Liver (tissue), 8 donors: ENCODE measurements at regions not wholly inside any gene's neighbourhood (a gene's known extent, or its start where the extent isn't known, plus 50 kb on each side); places are given as distances from the start of the nearest gene placed in this dataset.

Experiments used
- DNase-seq: peaks from one replicate; pipeline ENCODE4 v3.0.0-alpha.2; 2017; ENCODE audit warnings: low spot score
- H3K27ac ChIP-seq, 2 donors: one replicate each; pipeline ENCODE4 v1.7.0; 2013; ENCODE audit warnings: inconsistent platforms in 2 of 2, low read length in 2 of 2, control low read depth in 1 of 2, low read depth in 1 of 2, mild to moderate bottlenecking in 1 of 2
- H3K27me3 ChIP-seq, 4 donors: one replicate each; pipeline versions ENCODE4 v1.6.1 to v1.7.0; 2013; ENCODE audit warnings: low read length in 3 of 4, inconsistent platforms in 1 of 4, mild to moderate bottlenecking in 1 of 4, moderate library complexity in 1 of 4; ENCODE audit not compliant: control insufficient read depth in 4 of 4, insufficient read depth in 4 of 4
- H3K36me3 ChIP-seq, 4 donors: one replicate each; pipeline versions ENCODE4 v1.6.1 to v1.7.0; 2013; ENCODE audit warnings: low read length in 3 of 4, mild to moderate bottlenecking in 3 of 4, low read depth in 1 of 4, moderate library complexity in 1 of 4; ENCODE audit not compliant: control insufficient read depth in 4 of 4, insufficient read depth in 3 of 4
- H3K4me1 ChIP-seq, 4 donors: one replicate each; pipeline versions ENCODE4 v1.6.1 to v1.7.0; 2013; ENCODE audit warnings: low read length in 3 of 4, mild to moderate bottlenecking in 3 of 4, moderate library complexity in 1 of 4; ENCODE audit not compliant: control insufficient read depth in 4 of 4, insufficient read depth in 4 of 4
- H3K4me3 ChIP-seq, 3 donors: one replicate each; pipeline versions ENCODE4 v1.6.1 to v1.7.0; 2013; ENCODE audit warnings: low read length in 3 of 3, control low read depth in 1 of 3, low read depth in 1 of 3, mild to moderate bottlenecking in 1 of 3
- H3K9ac ChIP-seq, 2 donors: one replicate each; pipeline ENCODE4 v1.7.0; 2013; ENCODE audit warnings: low read length in 2 of 2, mild to moderate bottlenecking in 2 of 2, moderate library complexity in 2 of 2, control low read depth in 1 of 2, low read depth in 1 of 2
- H3K9me3 ChIP-seq, 4 donors: one replicate each; pipeline versions ENCODE4 v1.6.1 to v1.7.0; 2013; ENCODE audit warnings: low read length in 3 of 4; ENCODE audit not compliant: control insufficient read depth in 4 of 4
- ATF3 ChIP-seq: IDR thresholded peaks from 2 replicates; pipeline ENCODE4 v1.6.1; 2016; ENCODE audit warnings: antibody characterized with exemption
- CTCF ChIP-seq: fragments of 150-350 bp; IDR thresholded peaks from 2 replicates; pipeline ENCODE4 v1.5.1; 2017; ENCODE audit warnings: improper control_type of control experiment, low read depth, low read length; ENCODE audit not compliant: missing input control
- EGR1 ChIP-seq, 2 donors: IDR thresholded peaks; 2 replicates each; pipeline ENCODE4 v1.6.1; 2016 to 2018; ENCODE audit warnings: antibody characterized with exemption in 2 of 2, low read depth in 2 of 2
- FOXA1 ChIP-seq: IDR thresholded peaks from 2 replicates; pipeline ENCODE4 v1.6.1; 2016; ENCODE audit warnings: antibody characterized with exemption
- HNF4A ChIP-seq, 2 donors: conservative IDR thresholded peaks; 2 replicates each; pipeline ENCODE4 v1.6.1; 2016; ENCODE audit warnings: antibody characterized with exemption in 2 of 2, mild to moderate bottlenecking in 2 of 2
- HNF4G ChIP-seq: IDR thresholded peaks from 2 replicates; pipeline ENCODE4 v1.6.1; 2016; ENCODE audit warnings: antibody characterized with exemption
- JUND ChIP-seq, 2 donors: IDR thresholded peaks; 2 replicates each; pipeline ENCODE4 v1.6.1; 2016; ENCODE audit warnings: antibody characterized with exemption in 2 of 2
- NR2F2 ChIP-seq: IDR thresholded peaks from 2 replicates; pipeline ENCODE4 v1.6.1; 2016; ENCODE audit warnings: antibody characterized with exemption
- RAD21 ChIP-seq, 2 donors: IDR thresholded peaks; 2 replicates each; pipeline ENCODE4 v1.6.1; 2016; ENCODE audit warnings: antibody characterized with exemption in 2 of 2, mild to moderate bottlenecking in 2 of 2
- REST ChIP-seq: IDR thresholded peaks from 2 replicates; pipeline ENCODE4 v1.6.1; 2016; ENCODE audit warnings: antibody characterized with exemption, mild to moderate bottlenecking
- RXRA ChIP-seq, 2 donors: IDR thresholded peaks; 2 replicates each; pipeline ENCODE4 v1.6.1; 2017 to 2018; ENCODE audit warnings: antibody characterized with exemption in 2 of 2, mild to moderate bottlenecking in 1 of 2
- SP1 ChIP-seq: IDR thresholded peaks from 2 replicates; pipeline ENCODE4 v1.6.1; 2018; ENCODE audit warnings: antibody characterized with exemption, mild to moderate bottlenecking
- TAF1 ChIP-seq: conservative IDR thresholded peaks from 2 replicates; pipeline ENCODE4 v1.6.1; 2016; ENCODE audit warnings: antibody characterized with exemption, mild to moderate bottlenecking
- YY1 ChIP-seq: IDR thresholded peaks from 2 replicates; pipeline ENCODE4 v1.6.1; 2016; ENCODE audit warnings: antibody characterized with exemption, mild to moderate bottlenecking
- ZBTB33 ChIP-seq: IDR thresholded peaks from 2 replicates; pipeline ENCODE4 v1.6.1; 2016; ENCODE audit warnings: antibody characterized with exemption
- WGBS: extraction: QIAGEN DNeasy Blood & Tissue Kit; methylation state at CpG from one replicate; pipeline ENCODE4 v1.1.7; 2013; 5-methylcytosine and 5-hydroxymethylcytosine counted together
- donor health status: healthy.
- donor health status: healthy.
- donor health status: healthy.
- donor health status: healthy.
- donor health status: healthy.

- TF ChIP-seq HNF4A (conservative IDR thresholded peaks at IDR 0.05) (no peak), FOXA1 (no peak), TAF1 (no peak), HNF4G (no peak), RXRA (IDR thresholded peaks at IDR 0.05) (no peak), YY1 (no peak), ZBTB33 (no peak), JUND (IDR thresholded peaks at IDR 0.05) (no peak), SP1 (no peak)
- H3K36me3 ChIP-seq: no peaks in the 10 kb centered on the region
- no peak overlapping the region for H3K27ac ChIP-seq
- DNase-seq: no peak
- no peak overlapping the region for H3K4me3 ChIP-seq
- no peak overlapping the region for H3K9ac ChIP-seq
- H3K4me1 ChIP-seq: no peaks in the 10 kb centered on the region
- H3K9me3 ChIP-seq: no peaks in the 10 kb centered on the region
- WGBS: 80% methylated on average over 5 of the region's 5 CpGs
- H3K27me3 ChIP-seq: no peaks in the 10 kb centered on the region
Measured at GRCh38 chr5:8897316-8897715, 648.6 kb downstream of the SEMA5A start.

GRCh38 chr5:8905021-8905420, 640.9 kb downstream of the SEMA5A start:
- Histone ChIP-seq H3K4me1 (no peaks in the 10 kb centered on the region), H3K9me3 (no peaks in the 10 kb centered on the region), H3K9ac (no peak overlapping the region), H3K36me3 (no peaks in the 10 kb centered on the region), H3K27ac (no peak overlapping the region), H3K4me3 (no peak overlapping the region), H3K27me3 (no peaks in the 10 kb centered on the region)
- TF ChIP-seq SP1 (no peak), CTCF (no peak), RAD21 (IDR thresholded peaks at IDR 0.05) (no peak), ZBTB33 (no peak), EGR1 (IDR thresholded peaks at IDR 0.05; ENCODE audit: low read depth in 2 of 2) (no peak), YY1 (no peak), REST (no peak), ATF3 (no peak), HNF4A (conservative IDR thresholded peaks at IDR 0.05) (no peak), RXRA (IDR thresholded peaks at IDR 0.05) (no peak), NR2F2 (no peak)
- DNase-seq: no peak
- 56% methylated on average over 2 of the region's 2 CpGs for WGBS
